Testis (tissue), 2 donors: ENCODE measurements at regions not wholly inside any gene's neighbourhood (a gene's known extent, or its start where the extent isn't known, plus 50 kb on each side); places are given as distances from the start of the nearest gene placed in this dataset.
"Not testable (repeated sequence)": the region's sequence is repeated elsewhere in the genome, so short reads cannot be mapped to it uniquely, and the experiment has no call there.

ENCODE experiments used
- DNase-seq: peaks from one replicate; pipeline ENCODE4 v3.0.0-alpha.2; 2019
- H3K27ac ChIP-seq, 2 donors: fragments of 200-600 bp; sonication (generic); one replicate each; pipeline ENCODE4 v1.5.1; 2019
- H3K27me3 ChIP-seq: fragments of 200-600 bp; sonication (generic); one replicate; pipeline ENCODE4 v1.5.1; 2019
- H3K36me3 ChIP-seq: fragments of 200-600 bp; sonication (generic); one replicate; pipeline ENCODE4 v1.5.1; 2017; ENCODE audit warnings: low read depth; ENCODE audit errors: missing control alignments
- H3K4me1 ChIP-seq: fragments of 200-600 bp; sonication (generic); one replicate; pipeline ENCODE4 v1.5.1; 2019
- H3K4me3 ChIP-seq, 2 donors: fragments of 200-600 bp; sonication (generic); one replicate each; pipeline ENCODE4 v1.5.1; 2017 to 2019
- H3K9me3 ChIP-seq: fragments of 200-600 bp; sonication (generic); one replicate; pipeline ENCODE4 v1.5.1; 2017
- CTCF ChIP-seq, 3 experiments: fragments of 450-650 bp in 2 of 3; fragments of 200-600 bp in 1 of 3; sonication (generic) in 1 of 3; IDR thresholded peaks; one replicate each; pipeline ENCODE4 v1.5.1; 2016 to 2019; ENCODE audit warnings: antibody characterized with exemption in 3 of 3, mild to moderate bottlenecking in 2 of 3, moderate library complexity in 1 of 3
- POLR2A ChIP-seq: fragments of 450-650 bp; IDR thresholded peaks from one replicate; pipeline ENCODE4 v1.6.1; 2017; ENCODE audit warnings: antibody characterized with exemption, mild to moderate bottlenecking, moderate library complexity
- WGBS, 2 donors: methylation state at CpG; one replicate each; pipeline ENCODE4 v1.1.5; 2018; 5-methylcytosine and 5-hydroxymethylcytosine counted together
- intact Hi-C: fragments of 100-400 bp; cut with DNase I; formaldehyde crosslinking; loops from one replicate; pipeline ENCODE4 v1.15.1; 2023; ENCODE audit warnings: low total_unique reads

DNA sequence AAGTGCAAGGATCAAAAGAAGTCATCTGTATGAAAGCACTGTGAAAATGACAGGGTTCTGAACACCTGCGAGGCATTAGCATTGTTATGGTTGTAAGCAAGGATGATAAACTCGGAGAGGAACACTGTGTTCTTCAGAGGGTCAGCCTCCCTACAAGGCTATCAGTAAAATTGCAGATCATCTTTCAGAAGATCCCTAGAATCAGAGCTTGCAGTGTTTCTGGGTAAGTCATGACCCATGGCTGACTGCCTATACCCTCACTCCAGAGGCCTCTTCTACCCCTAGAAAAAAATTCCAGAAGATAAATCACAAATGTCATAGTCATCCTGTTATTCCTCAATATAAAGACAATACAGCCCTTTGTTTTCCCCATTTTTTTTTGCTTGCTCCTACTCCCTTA is 292.6 kb downstream of the DMAC1 start:
- no peak for DNase-seq
- WGBS, 2 donors, result 30 to 55% methylated on average over 2 of the region's 2 CpGs
- no peak for TF ChIP-seq CTCF (IDR thresholded peaks at IDR 0.05)
- no peak for TF ChIP-seq POLR2A
- intact Hi-C loops, result no loop called here
- Histone ChIP-seq H3K9me3 (no peaks in the 10 kb centered on the region), H3K27ac (no peak overlapping the region), H3K4me1 (no peaks in the 10 kb centered on the region), H3K36me3 (no peaks in the 10 kb centered on the region), H3K27me3 (no peaks in the 10 kb centered on the region), H3K4me3 (no peak overlapping the region)

GRCh38 chr9:7500521-7500920 is 299.1 kb downstream of the DMAC1 start:
- Histone ChIP-seq H3K9me3 (no peaks in the 10 kb centered on the region), H3K4me1 (no peaks in the 10 kb centered on the region), H3K4me3 (no peak overlapping the region), H3K27ac (no peak overlapping the region), H3K36me3 (no peaks in the 10 kb centered on the region), H3K27me3 (no peaks in the 10 kb centered on the region)
- intact Hi-C loops, result no loop called here
- no peak for DNase-seq
- WGBS, 2 donors, result 80 to 90% methylated on average over 2 of the region's 2 CpGs
- TF ChIP-seq CTCF (IDR thresholded peaks at IDR 0.05), result no peak
- TF ChIP-seq POLR2A, result no peak

GRCh38 chr9:7491641-7492040 is 307.9 kb downstream of the DMAC1 start:
- no peaks in the 10 kb centered on the region for H3K9me3 ChIP-seq
- intact Hi-C loops, result no loop called here
- H3K27ac ChIP-seq, result no peak overlapping the region
- H3K4me1 ChIP-seq, result no peaks in the 10 kb centered on the region
- no peak overlapping the region for H3K4me3 ChIP-seq
- no peaks in the 10 kb centered on the region for H3K27me3 ChIP-seq
- no peaks in the 10 kb centered on the region for H3K36me3 ChIP-seq
- 55 to 77% methylated on average over 2 of the region's 2 CpGs for WGBS, 2 donors
- peak; percentile 83 for DNase-seq
- no peak for TF ChIP-seq CTCF (IDR thresholded peaks at IDR 0.05)
- TF ChIP-seq POLR2A, result no peak

DNA sequence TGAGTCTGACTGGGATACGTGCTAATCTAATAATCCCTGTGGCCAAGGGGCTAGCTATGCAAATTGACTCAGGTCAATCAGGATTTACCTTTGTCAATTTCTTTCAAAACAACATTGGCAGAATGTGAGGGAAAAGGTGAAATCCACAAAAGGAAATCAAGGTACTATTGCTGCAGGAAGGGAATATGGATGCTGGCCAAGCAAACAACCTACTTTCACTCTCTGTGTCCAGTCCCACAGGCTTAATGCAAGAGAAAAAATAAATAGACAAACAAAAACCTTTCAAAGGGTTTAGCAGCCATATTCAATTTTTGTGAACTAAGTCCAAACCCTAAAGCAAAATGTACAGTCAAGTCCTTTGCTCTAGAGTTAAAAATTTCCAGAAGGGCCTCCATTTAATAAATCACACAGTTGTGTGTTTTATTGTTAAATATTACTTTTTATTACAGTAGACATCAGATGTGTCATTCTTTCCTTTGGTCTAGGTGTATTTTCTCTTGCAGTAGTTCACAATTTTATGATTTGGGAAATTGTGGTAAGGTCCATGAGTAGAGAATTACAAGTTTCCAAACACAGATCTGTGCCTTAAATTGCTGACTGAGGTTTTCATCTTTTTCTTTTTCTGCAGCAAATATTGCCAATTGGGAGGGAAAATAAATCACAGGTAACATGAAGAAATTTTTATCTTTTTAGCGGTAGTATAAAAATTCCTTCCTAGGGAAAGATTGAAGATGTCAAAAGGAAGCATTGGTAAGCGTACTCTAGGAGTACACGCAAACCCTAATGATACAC is 309.1 kb downstream of the DMAC1 start:
- intact Hi-C loops, result no loop called here
- no peak overlapping the region for H3K4me3 ChIP-seq
- no peaks in the 10 kb centered on the region for H3K4me1 ChIP-seq
- TF ChIP-seq POLR2A (no peak), CTCF (IDR thresholded peaks at IDR 0.05) (no peak)
- DNase-seq, result no peak
- no peaks in the 10 kb centered on the region for H3K36me3 ChIP-seq
- no peaks in the 10 kb centered on the region for H3K27me3 ChIP-seq
- WGBS, 2 donors, result 92 to 99% methylated on average over 4 of the region's 4 CpGs
- H3K27ac ChIP-seq, result no peak overlapping the region
- no peaks in the 10 kb centered on the region for H3K9me3 ChIP-seq

GRCh38 chr9:7489036-7489435 is 310.5 kb downstream of the DMAC1 start:
- DNase-seq, result no peak
- H3K4me1 ChIP-seq, result no peaks in the 10 kb centered on the region
- no peaks in the 10 kb centered on the region for H3K27me3 ChIP-seq
- intact Hi-C loops, result no loop called here
- H3K9me3 ChIP-seq, result no peaks in the 10 kb centered on the region
- WGBS, 2 donors, result 58 to 71% methylated on average over 2 of the region's 2 CpGs
- H3K27ac ChIP-seq, result no peak overlapping the region
- H3K36me3 ChIP-seq, result no peaks in the 10 kb centered on the region
- TF ChIP-seq POLR2A (no peak), CTCF (IDR thresholded peaks at IDR 0.05) (no peak)
- H3K4me3 ChIP-seq, result no peak overlapping the region

DNA sequence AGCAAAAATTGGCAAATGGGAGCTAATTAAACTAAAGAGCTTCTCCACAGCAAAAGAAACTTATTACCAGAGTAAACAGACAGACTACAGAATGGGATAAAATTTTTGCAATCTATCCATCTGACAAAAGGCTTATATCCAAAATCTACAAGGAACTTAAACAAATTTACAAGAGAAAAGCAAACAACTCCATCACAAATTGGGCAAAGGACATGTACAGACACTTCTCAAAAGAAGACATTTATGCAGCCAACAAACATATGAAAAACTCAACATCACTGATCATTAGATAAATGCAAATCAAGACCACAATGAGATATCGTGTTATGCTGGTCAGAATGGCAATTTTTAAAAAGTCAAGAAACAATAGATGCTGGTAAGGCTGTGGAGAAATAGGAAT is 315.6 kb downstream of the DMAC1 start:
- H3K4me1 ChIP-seq, H3K27me3 ChIP-seq, H3K4me3 ChIP-seq, intact Hi-C loops, DNase-seq, H3K27ac ChIP-seq, H3K36me3 ChIP-seq, H3K9me3 ChIP-seq: not testable (repeated sequence)
- 83 to 88% methylated on average over 1 of the region's 1 CpG for WGBS, 2 donors
